Activated CD8-positive, alpha-beta memory T cell treated with anti-CD3 and anti-CD28 coated beads for 24 hours (primary cell): ENCODE measurements at regions not wholly inside any gene's neighbourhood (a gene's known extent, or its start where the extent isn't known, plus 50 kb on each side); places are given as distances from the start of the nearest gene placed in this dataset.

Experiments used
- DNase-seq: peaks from one replicate; pipeline ENCODE4 v3.0.0-alpha.2; 2020

DNA sequence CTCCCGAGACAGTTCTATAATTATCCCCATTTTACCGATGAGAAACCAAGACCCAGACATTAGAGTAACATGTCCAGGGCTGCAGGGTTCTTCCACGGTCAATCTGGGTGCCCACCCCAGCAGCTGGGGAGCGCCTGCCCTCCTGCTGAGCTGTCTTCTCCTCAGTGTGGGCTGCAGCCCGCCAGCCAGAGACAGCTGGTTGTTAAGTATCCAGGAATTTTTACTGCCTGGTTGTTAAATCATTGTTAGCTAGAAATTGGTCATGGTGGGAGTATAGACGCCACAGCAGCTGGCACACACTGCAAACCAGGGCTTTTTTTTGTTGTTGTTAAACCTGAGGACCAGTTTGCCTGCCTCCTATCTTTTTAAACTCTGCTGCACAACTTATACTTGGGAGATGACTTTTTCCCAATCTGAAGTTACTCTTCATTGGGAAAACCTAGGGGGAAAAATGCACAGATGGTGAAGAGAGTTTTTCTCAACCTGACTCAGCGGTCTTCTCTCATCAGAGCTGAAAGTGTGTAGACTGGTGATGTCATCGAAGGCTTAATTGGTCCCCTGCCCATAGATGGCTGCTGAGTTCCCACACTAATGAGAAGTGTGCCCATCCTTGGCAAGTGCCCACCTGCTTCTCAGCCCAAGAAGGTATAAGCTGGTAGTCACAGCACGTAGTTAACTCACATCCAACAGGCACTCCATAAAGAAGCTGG lies 208.6 kb downstream of the DRD1 start:
- DNase-seq, result no peak

DNA sequence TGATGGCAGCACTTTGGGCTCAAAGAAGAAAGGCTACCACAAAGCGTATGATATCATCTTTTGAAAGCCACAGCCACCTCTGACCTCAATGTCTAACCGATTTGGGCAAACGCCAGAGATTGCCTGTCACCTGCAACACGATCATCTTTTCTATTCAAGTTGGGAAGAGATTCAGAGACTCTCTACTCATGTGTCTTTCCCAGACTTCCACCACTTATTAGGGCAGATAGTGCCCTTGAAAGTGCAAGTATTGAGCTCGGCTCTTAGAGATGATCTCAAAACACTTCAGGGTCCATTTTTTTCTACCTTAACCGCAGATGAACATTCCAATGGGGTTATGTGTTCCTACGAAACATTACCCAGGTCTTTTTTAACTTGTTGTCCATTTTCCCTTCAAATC lies 213.7 kb downstream of the DRD1 start:
- no peak for DNase-seq

DNA sequence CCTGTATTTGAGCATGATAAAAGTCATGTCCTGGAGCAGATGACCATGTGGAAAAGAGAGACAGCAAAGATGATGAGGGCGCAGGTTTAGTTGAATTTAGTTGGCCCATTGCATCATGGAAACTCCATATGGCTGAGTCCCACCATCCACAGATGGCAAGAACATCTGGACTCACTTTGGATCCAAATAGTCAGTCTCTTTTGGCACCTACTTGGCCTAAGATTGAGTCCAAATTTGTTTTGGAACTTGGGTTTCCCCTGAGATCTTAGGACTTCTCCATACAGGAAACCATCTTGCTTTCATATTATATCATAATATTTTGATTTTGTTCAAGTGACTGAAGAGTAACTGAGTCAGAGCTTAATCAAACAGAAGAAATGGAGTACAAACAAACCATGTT lies 217.5 kb downstream of the DRD1 start:
- DNase-seq, result no peak

DNA sequence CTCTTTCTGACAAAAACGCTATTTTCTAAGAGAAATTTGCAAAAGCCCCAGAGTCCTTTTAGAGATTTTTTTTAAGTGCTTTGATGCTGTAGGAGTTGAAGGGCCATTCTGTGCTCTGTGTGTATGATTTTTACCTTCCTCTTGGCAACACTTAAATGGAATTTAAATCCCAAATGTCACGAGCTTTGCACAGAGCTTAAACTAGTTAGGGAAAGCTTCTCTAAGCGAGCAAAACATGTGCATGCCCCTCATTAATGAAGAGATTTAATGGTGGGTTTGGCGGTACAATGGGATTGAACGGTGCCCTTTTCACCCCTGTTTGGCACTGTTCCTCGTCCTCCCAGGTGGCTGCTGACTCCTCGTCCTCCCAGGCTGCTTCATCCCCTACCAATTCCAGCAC lies 220.7 kb downstream of the DRD1 start:
- no peak for DNase-seq

DNA sequence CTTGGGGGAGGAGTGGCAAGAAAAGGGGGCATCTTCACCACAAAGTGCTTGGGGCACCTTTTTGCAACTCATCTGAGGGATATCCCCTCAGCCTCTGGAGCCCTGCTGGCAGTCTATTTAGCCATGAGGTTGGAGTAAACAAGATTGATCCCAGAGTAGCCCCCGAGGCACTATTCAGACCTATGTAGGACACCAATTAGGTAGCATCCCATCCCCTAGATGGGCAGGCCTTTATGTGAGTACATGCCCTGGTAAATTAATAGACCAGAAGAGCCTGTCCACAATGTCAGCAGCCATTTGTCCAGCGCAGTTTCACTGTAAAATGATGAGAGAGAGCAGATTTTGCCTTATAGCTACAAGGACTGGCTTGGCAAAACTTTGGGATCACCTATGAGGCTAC lies 221.4 kb downstream of the DRD1 start:
- no peak for DNase-seq

DNA sequence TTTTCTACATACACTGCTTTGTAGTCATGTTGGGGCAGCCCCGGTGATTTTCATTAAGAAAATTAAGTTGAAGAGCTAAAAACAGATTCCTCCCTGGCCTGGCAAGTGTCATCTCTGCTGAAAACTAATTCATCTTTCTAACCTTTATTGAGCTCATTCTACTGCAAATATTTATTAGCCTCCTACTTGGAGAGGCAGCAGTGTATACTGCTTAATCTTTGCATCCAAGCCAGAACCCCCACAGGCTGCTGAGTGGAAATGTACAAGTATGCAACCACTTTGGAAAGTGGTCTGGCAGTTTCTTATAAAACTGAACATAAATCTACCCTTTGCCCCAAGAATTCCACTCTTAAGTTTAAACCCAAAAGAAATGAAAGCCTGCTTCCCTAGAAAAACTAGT lies 223.4 kb downstream of the DRD1 start:
- DNase-seq, result no peak

DNA sequence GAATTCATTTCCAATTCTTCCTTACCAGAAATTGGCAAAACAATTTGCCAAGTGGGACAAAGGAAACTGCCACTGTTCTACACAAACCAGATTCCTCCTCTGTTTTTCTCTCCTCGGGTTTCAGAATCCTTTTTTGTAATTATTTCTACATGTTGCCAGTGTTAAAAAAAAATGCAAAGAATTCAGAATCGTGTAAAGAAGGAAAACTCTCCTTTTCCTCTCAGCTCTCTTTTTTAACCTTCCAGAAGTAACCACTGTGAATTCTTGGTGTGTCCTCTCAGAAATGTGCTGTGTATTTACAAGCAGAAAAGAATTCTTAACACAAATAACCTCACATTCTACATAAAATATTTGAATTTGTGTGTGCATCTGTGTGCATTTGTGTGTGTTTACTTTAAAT lies 224.6 kb downstream of the DRD1 start:
- DNase-seq, result no peak

DNA sequence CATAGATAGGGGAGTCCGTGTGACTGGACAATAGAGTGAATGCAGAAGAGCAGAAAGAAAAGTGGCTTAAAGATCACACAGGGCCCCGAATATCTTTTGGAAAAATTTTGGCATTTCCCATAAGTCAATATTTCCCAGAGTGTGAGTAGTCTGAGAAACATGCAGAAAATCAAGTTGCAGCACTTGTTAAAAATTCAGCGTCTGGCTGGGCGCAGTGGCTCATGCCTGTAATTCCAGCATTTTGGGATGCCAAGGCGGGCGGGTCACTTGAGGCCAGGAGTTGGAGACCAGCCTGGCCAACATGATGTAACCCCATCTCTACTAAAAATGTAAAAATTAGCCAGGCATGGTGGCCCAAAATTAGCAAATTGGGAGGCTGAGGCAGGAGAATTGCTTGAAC lies 227.0 kb downstream of the DRD1 start:
- DNase-seq, result no peak

DNA sequence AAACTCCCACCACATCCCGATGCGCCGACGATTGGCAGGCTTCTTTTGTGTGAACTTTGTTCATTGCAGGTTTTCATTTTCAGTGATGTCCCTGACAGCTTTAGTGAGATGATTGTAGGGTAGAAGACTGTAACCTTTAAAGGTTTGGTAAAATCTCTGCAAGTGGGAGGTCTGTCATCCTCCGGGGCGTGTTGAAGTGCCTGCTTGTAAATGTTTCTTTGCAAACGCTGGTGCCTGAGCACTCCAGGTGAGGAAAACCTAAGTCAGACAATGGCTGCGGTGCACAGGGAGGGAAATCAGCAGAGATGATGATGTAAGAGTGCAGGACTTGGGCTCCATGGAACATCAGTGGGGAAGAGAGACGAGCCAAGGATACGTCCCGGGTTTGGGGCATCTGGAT lies 228.1 kb downstream of the DRD1 start:
- no peak for DNase-seq

DNA sequence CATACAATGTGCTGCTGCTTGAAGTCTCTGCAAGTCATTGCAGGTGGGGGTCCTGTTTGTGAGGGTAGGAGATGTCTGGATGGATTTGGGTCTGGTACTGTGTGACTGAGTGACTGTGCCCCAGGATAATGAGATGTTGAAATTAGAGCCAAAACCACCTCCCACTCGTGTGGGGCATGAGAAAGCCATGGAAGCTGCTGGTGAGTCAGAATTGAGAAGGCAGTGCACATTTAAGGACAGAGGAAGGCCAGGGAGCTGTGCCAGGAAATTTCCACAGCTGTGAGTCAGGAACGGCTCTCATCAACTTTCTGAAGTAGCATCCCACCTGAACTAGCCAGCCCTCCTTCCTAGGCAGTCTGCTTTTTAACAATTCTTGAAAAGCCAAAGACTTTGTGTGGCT lies 229.8 kb downstream of the DRD1 start:
- DNase-seq, result no peak

DNA sequence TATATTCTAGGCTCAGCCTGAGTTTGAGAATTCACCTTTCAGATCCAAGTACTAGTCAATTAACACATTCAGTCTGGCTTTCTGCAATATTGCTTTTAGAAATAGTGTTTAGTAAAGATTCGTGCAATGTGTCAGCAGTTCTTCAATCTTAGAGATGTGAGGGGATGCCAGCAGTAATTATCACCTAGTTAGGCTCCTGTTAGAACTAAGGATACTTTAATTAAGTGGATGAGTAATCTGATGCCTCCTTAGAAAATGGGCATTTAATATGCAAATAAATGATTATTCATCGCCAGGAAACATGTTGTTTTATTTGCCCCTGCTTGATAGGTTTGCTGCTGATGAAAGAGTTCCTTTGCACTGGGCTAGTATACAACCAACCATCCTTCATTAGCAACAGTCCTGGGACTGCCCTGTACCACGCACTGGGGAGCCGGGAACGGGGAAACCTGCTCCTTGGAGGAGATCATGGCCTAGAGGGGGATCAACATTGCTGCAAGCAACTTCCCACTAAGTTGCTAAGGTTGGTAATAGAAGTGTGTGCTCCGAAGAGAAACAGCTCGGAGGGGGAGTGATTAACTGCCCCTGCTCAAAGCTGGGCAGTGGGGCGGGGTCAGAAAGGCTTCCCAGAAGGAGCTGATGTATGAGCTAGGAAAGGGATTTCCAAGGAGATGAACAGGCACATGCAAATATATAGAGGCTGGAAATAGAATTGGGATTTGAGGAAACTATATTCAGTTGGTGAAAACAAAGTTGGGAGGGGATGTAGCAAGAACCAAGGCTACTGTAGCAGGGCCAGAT lies 231.8 kb downstream of the DRD1 start:
- DNase-seq, result no peak

DNA sequence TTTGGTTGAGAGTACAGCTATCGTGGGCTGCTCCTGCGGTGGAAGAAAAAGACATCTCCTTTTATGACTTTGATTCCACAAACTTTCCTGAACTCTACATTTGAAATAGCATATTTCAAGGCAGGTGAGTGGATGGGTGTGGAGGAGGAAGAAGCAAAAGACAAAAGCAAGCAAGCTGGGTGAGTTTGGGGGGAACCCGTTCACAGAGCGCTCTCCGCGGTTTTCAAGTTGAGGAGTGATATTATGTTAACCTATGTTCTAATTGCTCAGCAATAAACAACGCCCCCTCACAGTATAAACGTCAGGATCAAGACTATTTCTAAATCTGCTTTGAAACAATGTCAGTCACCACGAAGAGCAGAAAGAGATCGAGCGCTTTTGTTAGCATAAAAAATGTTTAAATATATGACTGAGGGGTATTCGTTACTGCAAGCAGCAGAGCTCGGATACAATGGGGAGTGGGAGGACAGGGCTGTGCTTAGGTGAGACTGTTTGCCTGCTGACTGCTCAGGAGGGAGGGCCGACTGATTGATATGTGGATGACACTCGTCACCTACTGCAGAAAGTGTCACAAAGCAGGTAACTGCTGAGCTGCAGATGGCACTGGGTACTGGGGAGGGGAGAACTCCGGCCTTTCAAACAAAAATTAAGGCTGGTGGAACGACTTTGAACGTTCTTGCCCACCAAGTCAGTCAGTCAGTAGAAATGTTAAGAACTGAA lies 236.5 kb downstream of the DRD1 start:
- no peak for DNase-seq

DNA sequence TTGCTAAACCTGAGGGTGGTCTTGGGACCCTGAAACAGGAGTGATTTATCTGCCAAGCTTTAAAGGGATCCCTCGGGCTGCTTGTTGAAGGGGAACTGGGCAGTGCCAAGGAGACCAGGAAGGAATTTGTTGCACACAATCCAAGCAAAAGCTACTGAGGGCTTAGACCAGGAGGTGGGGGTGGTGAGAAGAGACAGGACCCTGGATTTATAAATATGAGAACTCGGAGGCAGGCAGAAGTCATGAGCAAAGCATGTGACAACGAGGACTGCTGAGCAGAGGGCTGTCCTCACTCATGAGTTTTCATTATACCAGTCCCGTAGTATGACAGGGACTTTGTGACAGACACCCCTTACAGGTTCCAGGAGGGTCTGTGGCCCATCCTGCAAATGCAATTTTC lies 237.3 kb downstream of the DRD1 start:
- DNase-seq, result no peak

DNA sequence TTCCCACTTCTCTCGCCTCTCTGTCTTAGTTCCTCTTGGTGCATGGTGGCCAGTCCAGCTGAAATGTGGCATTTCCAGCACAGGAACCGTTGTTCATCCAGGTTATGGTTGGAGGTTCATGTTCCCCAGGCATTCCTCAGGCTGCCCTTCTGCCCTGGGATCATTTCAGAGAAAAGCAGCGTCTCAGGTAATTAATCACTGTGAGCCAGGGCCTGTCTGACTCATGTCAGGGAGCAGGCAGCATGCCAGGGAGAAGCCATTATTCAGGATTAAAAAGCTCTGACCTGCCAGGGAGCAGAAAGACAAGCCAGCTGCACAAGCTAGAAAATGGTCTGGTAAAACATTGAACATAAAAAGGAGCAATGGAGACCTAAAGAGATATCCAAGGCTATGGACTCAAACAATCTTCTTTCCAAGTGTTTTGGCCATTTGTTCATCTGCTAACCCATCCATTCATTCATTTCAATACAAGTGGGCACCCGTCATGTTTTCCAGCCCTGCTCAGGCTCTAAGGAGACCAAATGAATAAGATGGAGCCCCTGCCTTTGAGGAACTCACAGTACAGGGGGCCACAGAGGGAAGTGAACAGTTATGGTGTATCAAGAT lies 241.4 kb downstream of the DRD1 start:
- DNase-seq, result no peak

DNA sequence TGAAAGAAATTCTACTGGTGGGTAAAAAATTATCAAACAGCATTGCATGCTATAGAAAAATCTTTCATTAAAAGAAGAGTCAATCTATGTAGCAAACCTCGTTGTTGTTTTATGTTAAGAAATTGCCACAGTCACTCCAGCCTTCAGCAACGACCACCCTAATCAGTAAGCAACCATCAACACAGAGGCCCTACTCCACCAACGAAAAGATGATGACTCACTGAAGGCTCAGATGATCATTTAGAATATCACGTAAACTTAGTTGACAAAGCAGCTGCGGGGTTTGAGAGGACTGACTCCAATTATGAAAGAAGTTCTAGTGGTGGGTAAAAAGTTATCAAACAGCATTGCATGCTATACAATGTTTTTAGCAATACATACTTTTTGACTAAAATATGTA lies 242.6 kb downstream of the DRD1 start:
- no peak for DNase-seq

DNA sequence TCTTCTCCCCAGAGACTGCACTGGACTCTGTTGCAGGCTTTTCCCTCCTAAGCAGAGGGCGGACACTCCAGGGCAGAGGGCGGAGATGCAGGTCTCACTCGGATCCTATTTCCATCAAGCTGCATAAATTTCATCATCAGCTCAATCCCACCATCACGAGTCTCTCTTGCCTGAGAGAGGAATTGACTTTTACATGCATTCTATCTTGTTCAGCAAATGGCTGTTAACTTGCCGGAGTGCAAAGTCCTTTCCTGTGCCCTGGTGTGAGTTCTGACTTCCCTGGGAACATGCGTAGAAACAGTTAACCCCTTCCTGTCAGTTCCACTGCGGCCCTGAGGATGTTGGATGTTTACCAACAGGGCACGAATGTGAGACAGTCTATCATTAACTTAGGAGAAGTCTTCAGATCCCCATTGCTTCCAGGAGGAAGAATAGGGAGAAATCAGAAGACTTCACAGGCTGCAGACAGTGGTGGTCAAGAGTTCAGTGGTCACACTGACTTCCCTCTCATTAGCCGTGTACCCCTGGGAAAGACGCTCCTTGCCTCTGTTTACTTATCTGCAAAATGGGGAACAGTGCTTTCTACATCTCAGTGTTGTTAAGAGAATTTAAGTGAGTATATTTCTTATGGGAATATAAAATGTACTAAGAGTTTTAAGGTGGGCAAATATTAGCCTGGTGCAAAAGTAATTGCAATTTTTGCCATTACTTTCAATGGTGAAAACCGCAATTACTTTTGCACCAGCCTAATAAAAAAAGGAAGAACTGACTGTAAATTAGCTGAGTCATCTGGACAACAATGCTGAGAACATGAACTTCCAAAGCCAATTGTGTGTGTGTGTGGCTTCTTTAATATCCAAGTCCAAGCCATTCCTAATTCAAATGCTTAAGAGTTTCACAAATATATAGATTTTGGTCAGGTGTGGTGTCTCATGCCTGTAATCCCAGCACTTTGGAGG lies 248.0 kb downstream of the DRD1 start:
- DNase-seq, result no peak

DNA sequence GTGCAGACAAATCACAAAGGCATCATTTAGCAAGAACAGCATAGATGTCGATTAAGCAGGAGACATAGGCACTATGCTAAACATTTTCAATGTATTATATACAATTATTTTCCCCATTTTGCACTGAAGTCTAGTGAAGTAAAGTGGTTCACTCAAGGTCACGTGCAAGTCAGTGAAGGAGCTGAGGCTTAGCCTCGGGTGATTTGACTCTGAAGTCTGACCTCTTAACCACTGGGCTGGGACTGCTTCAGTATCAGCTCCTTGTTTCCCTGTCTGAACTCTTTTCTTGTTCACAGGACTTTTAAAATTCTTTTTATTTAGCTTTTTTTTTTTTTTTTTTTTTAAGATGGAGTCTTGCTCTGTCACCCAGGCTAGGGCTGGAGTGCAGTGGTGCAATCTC lies 262.7 kb downstream of the DRD1 start:
- DNase-seq, result no peak

DNA sequence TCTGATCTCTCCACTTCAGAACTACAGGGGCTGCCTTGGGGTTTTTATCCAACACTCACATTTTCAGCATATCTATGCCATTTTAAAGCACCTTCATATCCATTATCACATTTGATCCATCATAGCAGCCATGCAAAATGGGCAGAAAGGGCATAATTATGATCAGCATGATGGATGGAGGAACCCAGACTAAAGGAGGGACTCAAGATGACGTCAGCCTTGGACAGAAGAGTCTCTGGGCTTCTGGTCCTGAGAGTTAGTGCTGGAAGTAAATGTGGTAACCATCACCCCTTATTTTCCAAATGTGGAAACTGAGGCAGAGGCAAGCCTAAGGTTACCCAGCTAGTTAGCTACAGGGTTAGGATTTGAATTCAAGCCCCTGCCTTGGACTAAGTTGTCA lies 273.1 kb downstream of the DRD1 start:
- DNase-seq, result no peak

DNA sequence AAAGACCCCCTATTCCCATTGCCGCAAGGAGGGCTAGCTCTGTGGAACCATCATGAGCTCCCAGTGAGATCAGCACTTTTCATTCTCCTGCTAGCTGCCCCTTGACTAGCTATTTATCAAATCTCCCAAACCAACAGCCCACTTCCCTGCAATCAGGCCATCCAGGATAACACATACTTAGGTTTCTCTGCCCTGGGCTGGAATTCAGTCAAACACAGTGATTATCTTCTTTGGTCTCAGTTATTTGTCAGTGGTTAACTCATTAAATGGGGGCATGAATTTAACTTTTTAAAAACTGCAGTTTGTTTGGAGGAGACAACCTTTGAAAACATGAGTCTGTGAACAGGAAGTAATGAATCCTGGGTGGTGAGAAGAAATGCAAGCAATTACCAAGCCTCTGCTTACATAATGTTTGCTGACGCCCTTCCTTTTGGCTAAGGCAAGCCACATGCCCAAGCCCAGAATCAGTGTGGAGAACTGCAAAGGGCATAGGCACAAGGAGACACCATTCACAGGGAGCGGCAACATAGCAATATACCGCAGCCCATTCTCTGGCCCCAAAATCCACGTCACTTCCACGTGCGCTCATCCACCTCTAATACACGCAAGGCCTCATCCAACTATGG lies 275.0 kb downstream of the DRD1 start:
- DNase-seq, result no peak

DNA sequence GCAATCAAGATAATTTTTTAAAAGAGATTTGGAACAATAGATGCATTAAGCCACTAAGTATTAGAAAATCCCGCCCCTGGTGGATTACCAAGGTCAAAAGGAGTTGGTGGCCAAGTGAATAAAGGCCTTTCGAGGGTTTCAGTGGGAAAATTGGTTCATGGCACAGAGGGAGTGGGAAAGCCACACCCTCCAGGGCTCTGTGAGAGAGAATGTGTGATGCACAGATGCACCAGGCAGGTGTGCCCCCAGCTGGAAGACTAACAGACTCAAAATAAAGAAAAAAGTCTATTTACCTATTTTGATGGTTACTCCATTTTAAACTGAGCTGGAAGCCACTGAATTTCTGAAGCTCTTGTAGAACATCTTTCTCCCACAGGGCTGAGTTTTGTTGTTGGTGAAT lies 278.0 kb downstream of the DRD1 start:
- DNase-seq, result no peak

DNA sequence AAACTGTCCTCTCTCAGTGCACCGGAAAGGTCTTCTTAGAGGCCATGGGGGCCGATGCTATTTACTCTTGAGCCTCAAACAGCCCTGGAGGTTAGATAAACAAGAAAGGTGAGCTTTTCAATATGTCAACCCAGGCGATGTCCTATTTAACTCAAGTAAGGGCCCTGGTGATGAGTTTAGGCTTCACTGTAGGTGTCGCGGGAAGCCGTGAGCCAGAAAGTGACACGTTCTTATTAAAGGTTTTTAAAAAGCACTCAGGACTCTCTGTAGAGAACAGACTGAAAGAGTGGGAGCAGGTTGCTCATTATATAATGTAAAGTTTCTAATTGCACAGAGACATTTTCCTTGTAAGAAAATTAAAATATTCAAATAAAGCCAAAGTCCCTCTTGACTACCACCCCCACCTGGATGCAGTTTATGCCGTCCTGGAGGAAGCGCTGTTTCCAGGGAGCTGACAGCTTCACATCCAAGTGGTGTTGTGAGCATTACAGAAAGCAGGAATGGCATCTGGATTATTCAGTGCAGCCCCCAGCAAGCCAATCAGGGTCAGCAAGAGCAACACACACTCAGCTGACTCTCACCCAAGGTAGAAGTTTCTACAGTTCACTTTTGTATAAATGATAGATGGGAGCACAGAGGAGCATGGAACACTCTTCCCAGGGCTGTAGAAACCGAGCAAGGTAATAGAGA lies 280.3 kb downstream of the DRD1 start:
- DNase-seq, result no peak
